LNCAP (cell line): ENCODE measurements at regions not wholly inside any gene's neighbourhood (a gene's known extent, or its start where the extent isn't known, plus 50 kb on each side); places are given as distances from the start of the nearest gene placed in this dataset.

Experiments
- TF ChIP-seq, protein P1 (sequence below): fragments of 450-650 bp; IDR thresholded peaks from 2 replicates; pipeline ENCODE4 v1.5.1; 2017; ENCODE audit warnings: mild to moderate bottlenecking

DNA sequence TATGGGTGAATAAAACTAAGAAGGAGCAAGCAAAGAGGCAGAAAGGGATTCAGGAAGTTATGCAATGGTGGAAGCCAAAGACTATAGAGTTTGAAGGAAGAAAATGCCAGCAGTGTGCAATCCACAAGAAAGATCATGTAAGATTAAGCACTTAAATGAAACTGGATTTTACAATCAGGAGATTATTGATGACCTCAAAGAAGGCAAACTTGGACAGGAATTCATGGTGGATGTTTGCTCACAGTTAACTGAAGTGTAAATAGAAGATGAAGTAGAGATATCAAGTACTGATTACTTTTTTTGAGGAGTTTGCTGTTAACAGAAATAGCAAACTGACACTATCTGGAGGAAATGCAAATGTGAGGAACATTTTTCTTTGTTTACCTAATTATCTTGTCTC is 308.9 kb downstream of the RND3 start:
- TF ChIP-seq, protein P1, sequence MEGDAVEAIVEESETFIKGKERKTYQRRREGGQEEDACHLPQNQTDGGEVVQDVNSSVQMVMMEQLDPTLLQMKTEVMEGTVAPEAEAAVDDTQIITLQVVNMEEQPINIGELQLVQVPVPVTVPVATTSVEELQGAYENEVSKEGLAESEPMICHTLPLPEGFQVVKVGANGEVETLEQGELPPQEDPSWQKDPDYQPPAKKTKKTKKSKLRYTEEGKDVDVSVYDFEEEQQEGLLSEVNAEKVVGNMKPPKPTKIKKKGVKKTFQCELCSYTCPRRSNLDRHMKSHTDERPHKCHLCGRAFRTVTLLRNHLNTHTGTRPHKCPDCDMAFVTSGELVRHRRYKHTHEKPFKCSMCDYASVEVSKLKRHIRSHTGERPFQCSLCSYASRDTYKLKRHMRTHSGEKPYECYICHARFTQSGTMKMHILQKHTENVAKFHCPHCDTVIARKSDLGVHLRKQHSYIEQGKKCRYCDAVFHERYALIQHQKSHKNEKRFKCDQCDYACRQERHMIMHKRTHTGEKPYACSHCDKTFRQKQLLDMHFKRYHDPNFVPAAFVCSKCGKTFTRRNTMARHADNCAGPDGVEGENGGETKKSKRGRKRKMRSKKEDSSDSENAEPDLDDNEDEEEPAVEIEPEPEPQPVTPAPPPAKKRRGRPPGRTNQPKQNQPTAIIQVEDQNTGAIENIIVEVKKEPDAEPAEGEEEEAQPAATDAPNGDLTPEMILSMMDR = no peak

DNA sequence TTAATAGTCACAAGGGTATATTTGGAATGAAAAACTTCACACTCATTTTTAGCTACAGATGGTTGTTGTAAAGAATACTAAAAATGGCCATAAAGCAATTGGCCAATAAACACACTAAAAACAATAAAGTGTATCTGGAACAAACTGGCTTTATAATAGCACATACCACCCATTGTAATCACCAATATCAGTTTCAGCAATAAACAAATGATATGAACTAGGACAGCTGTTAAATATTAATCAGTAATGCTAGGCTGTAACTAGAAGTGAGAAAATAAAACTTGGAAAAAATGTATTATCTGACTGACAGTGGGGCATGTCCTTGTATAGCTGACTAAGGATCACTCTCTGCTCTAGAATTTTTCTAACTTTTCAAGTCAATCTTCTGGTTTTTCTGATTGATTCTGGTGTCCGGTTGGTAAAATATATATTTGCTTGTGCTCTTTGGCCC is 312.5 kb downstream of the RND3 start:
- TF ChIP-seq, protein P1 = no peak

GRCh38 chr2:150174056-150174805 is 313.2 kb downstream of the RND3 start:
- TF ChIP-seq, protein P1 = no peak

- TF ChIP-seq, protein P1 = no peak
These were observed 316.4 kb downstream of the RND3 start for GRCh38 chr2:150171065-150171548.

DNA sequence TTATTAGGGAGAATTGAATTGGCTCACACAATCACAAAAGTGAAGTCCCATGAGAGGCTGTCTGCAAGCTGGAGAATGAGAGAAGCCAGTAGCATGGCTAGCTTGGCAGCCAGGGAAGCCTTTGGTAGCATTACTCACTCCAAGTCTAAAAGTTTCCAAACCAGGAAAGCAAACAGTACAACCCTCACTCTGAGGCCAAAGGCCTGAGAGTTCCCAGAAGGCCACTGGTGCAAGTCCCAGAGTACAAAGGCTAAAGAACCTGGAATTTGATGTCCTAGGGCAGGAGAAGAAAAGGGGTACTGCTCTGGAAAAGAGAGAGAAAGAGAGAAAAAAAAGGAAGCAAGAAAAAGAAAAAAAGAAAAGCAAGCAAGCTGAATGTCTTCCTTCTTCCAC is 318.2 kb downstream of the RND3 start:
- TF ChIP-seq, protein P1 = no peak

DNA sequence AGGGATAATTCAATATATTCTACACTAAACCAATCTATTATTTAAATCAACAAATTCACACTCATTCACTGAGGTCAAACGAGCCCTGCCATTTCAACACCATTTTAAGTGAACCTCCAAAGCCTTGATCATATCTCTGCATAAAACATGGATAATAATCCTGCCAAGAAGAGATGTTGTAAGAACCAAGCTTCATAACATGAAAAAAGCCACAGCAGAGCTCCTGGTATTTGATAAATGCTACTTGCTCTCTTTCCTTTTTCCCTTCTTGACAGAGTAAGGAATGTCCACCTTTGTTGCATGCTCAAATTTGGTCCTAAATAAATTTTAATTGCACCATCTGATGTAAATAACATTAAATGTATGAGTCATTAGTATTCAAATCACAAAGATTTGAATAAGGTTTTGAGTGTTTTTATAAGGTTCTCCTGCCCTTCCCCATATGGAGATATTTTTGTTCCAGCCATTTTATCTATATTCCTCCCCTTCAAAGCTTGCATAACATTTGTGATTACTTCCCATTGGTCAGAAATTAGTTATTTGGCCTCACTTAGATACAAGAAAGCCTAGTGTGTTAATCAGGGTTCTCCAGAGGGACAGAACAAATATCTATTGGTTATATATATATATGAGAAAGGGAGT is 318.8 kb downstream of the RND3 start:
- TF ChIP-seq, protein P1 = no peak

- TF ChIP-seq, protein P1 = no peak
These were observed 319.8 kb downstream of the RND3 start for GRCh38 chr2:150167711-150168110.
